Suprapubic skin (tissue), 4 donors: ENCODE measurements at regions not wholly inside any gene's neighbourhood (a gene's known extent, or its start where the extent isn't known, plus 50 kb on each side); places are given as distances from the start of the nearest gene placed in this dataset.

Experiments used
- EP300 ChIP-seq: sonication (generic); formaldehyde crosslinking; IDR thresholded peaks from one replicate; pipeline ENCODE4 v1.6.1; 2017; ENCODE audit warnings: antibody characterized with exemption
- POLR2A ChIP-seq, 2 donors: fragments of 450-650 bp; IDR thresholded peaks; one replicate each; pipeline ENCODE4 v1.6.1; 2017; ENCODE audit warnings: antibody characterized with exemption in 2 of 2, mild to moderate bottlenecking in 2 of 2, moderate library complexity in 2 of 2
- POLR2AphosphoS5 ChIP-seq, 3 donors: sonication (generic); formaldehyde crosslinking; IDR thresholded peaks; one replicate each; pipeline ENCODE4 v1.6.1; 2017; ENCODE audit warnings: antibody characterized with exemption in 3 of 3
- TF ChIP-seq, protein P1 (sequence below), 2 donors: fragments of 200-600 bp in 1 of 2; fragments of 450-650 bp in 1 of 2; sonication (generic) in 1 of 2; IDR thresholded peaks; one replicate each; pipeline ENCODE4 v1.5.1; 2016 to 2019; ENCODE audit warnings: antibody characterized with exemption in 2 of 2, mild to moderate bottlenecking in 1 of 2, moderate library complexity in 1 of 2

DNA sequence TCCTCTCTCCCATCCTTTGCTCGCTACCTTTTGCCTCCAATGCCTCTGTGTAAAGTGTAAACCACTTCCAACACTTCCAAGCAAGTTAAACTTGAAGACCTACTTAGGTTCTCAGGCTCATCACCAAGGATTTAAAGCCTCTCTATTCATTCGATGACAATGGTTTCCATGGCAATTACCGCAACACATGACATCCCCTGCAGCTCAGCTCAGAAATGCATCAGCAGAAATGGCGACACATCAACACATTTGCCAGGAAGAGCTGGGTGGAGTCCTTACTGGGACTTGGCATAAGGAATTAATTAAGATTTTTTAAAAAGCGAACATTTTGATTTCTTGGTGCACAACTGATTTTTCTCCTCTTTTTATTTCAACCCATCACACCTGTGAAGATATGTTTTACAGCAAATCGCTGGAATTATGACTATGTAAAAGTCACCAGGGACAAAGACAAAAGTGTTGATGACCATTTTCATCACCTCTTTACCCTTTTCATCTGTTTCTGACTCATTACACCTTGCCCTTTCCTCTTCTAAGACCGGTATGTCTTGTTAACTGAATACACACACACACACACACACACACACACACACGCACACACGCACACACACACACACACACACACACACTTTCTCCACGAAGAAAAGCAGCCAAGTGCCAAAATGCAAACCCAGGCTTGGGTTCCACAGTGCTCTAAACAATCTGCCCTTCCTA is 453.4 kb upstream of the CELF2 start:
- TF ChIP-seq, protein P1, sequence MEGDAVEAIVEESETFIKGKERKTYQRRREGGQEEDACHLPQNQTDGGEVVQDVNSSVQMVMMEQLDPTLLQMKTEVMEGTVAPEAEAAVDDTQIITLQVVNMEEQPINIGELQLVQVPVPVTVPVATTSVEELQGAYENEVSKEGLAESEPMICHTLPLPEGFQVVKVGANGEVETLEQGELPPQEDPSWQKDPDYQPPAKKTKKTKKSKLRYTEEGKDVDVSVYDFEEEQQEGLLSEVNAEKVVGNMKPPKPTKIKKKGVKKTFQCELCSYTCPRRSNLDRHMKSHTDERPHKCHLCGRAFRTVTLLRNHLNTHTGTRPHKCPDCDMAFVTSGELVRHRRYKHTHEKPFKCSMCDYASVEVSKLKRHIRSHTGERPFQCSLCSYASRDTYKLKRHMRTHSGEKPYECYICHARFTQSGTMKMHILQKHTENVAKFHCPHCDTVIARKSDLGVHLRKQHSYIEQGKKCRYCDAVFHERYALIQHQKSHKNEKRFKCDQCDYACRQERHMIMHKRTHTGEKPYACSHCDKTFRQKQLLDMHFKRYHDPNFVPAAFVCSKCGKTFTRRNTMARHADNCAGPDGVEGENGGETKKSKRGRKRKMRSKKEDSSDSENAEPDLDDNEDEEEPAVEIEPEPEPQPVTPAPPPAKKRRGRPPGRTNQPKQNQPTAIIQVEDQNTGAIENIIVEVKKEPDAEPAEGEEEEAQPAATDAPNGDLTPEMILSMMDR (IDR thresholded peaks at IDR 0.05), result no peak
- no peak for TF ChIP-seq POLR2A (IDR thresholded peaks at IDR 0.05)
- peak in 2 of 3 donors; percentile 26 to 85 for TF ChIP-seq POLR2AphosphoS5 (IDR thresholded peaks at IDR 0.05)
- no peak for TF ChIP-seq EP300
